ENCODE measurements at regions not wholly inside any gene's neighbourhood (a gene's known extent, or its start where the extent isn't known, plus 50 kb on each side); places are given as distances from the start of the nearest gene placed in this dataset.
"Not testable (repeated sequence)": the region's sequence is repeated elsewhere in the genome, so short reads cannot be mapped to it uniquely, and the experiment has no call there.

GRCh38 chr20:30579069-30579468, 678.4 kb upstream of the DEFB115 start:
- not testable (repeated sequence) for H3K4me3 ChIP-seq (replicated peaks in 1 of 2; ENCODE audit: low read depth in 2 of 2, low read length in 2 of 2)
- DNase-seq (ENCODE audit: low read depth in 2 of 2), result peak; percentile 0 to 22

DNA sequence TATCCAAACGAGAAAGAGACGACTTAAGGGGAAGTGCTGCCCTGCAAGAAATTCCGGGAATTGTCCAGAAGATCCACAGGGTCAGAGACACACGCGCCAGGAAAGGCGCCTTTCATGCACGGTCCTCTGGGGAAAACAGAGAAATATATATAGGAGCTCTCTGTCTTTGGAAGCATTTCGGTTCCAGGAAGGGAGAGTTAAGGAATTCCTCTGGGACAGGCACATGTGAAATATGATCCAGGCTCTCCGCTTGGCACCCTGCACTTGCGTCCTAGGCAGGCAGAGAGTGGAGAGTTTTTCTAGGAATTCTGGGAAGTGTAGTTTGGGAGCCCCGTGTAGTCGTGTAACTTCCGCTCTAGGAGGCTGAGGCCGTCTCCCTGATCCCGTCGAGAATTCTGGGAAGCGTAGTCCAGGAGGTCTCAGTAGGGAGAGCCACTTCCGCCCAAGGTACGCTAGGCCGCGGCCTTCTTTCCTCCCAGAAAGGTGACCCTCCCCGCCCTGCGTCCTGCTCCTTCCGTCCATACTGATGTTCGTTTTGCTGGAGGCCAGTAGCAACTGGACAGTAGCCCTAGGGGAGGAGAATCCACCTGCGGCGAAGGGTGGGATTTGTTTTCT, 677.5 kb upstream of the DEFB115 start:
- H3K4me3 ChIP-seq (replicated peaks in 1 of 2; ENCODE audit: low read depth in 2 of 2, low read length in 2 of 2), result peak overlapping the region; percentile 26 to 43
- peak; percentile 65 to 82 for DNase-seq (ENCODE audit: low read depth in 2 of 2)

- not testable (repeated sequence) for H3K4me3 ChIP-seq (replicated peaks in 1 of 2; ENCODE audit: low read depth in 2 of 2, low read length in 2 of 2)
- DNase-seq (ENCODE audit: low read depth in 2 of 2), result peak in 1 of 2 donors; percentile 4
These were observed 675.6 kb upstream of the DEFB115 start for GRCh38 chr20:30581839-30582238.

DNA sequence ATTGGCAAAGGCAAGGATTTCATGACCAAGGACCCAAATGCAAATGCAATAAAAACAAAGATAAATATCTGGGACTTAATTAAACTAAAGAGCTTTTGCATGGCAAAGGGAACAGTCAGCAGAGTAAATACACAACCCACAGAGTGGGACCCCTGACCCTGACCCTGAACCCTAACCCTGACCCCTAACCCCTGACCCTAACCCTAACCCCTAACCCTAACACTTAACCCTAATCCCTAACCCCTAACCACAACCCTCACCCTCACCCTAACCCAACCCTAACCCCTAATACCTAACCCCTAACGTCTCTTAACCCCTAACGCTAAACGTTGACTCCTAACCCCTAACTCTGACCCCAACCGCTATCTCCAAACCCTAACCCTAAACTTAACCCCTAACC, 673.1 kb upstream of the DEFB115 start:
- H3K4me3 ChIP-seq (replicated peaks in 1 of 2; ENCODE audit: low read depth in 2 of 2, low read length in 2 of 2); DNase-seq (ENCODE audit: low read depth in 2 of 2): not testable (repeated sequence)

GRCh38 chr20:30585244-30585796, 672.1 kb upstream of the DEFB115 start:
- peak overlapping the region in 1 of 2 donors; percentile 28 for H3K4me3 ChIP-seq (replicated peaks in 1 of 2; ENCODE audit: low read depth in 2 of 2, low read length in 2 of 2)
- DNase-seq (ENCODE audit: low read depth in 2 of 2), result peak; percentile 30 to 37

DNA sequence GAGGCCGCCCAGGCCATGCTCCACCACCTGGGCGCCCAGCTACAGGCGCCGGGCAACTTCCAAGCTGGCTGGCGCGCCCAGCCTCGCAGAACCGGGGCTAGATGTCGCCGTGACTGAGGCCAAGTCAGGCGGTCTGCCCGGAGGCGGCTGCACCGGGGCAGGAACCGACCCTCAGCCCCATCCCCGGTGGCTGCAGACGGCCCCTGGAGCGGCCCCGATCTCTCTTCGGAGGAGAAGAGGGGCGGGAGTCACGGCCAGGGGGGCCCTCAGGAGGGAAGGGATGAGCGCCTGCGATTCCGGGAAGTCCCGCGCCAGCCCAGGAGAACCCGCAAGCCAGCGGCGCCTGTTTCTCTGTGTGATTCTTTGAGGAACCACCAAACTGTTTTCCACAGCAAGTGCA, 671.3 kb upstream of the DEFB115 start:
- not testable (repeated sequence) for DNase-seq (ENCODE audit: low read depth in 2 of 2); H3K4me3 ChIP-seq (replicated peaks in 1 of 2; ENCODE audit: low read depth in 2 of 2, low read length in 2 of 2)

GRCh38 chr20:30593572-30593971, 663.9 kb upstream of the DEFB115 start:
- TF ChIP-seq CTCF (IDR thresholded peaks at IDR 0.05; ENCODE audit: low read depth, low read length), result no peak
- no peak overlapping the region for H3K4me3 ChIP-seq (replicated peaks in 1 of 2; ENCODE audit: low read depth in 2 of 2, low read length in 2 of 2)
- DNase-seq (ENCODE audit: low read depth in 2 of 2), result no peak

GRCh38 chr20:30594112-30594511, 663.4 kb upstream of the DEFB115 start:
- DNase-seq (ENCODE audit: low read depth in 2 of 2), result no peak
- TF ChIP-seq CTCF (IDR thresholded peaks at IDR 0.05; ENCODE audit: low read depth, low read length), result no peak
- no peak overlapping the region for H3K4me3 ChIP-seq (replicated peaks in 1 of 2; ENCODE audit: low read depth in 2 of 2, low read length in 2 of 2)

DNA sequence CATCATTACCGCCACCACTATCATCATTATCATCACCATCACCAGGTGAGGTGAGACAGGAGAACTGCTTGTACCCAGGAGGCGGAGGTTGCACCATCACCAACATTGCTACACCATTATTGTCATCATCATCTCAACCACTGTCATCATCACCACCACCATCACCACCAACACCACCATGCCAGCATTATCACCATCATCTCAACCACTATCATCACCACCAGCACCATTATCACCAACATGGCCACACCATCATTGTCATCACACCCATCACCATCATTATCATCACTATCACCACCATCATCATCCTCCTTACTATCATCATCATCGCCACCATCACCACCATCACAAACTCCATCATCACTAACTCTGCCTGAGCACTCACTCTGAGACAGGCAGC, 661.8 kb upstream of the DEFB115 start:
- no peak for TF ChIP-seq CTCF (IDR thresholded peaks at IDR 0.05; ENCODE audit: low read depth, low read length)
- H3K4me3 ChIP-seq (replicated peaks in 1 of 2; ENCODE audit: low read depth in 2 of 2, low read length in 2 of 2), result no peak overlapping the region
- no peak for DNase-seq (ENCODE audit: low read depth in 2 of 2)

DNA sequence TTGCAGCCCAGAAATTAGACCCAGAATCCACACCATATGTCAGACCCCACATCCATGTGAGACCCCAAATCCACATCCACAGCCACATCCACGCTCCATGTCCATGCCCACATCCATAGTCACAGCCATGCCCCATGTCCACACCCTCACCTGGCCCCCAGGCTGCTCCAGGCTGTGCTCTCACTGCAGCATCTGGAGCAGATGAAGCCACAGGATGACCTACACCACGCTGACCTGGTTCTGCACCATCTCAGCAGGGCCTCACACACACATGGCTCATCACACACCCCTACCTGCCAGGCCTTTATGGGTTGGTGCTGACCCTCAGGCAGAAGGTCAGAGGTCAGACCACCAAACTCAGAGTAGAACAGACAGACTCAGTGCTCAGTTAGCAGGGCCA, 660.0 kb upstream of the DEFB115 start:
- DNase-seq (ENCODE audit: low read depth in 2 of 2); H3K4me3 ChIP-seq (replicated peaks in 1 of 2; ENCODE audit: low read depth in 2 of 2, low read length in 2 of 2): not testable (repeated sequence)
